Thyroid gland (tissue), 4 donors: ENCODE measurements at regions not wholly inside any gene's neighbourhood (a gene's known extent, or its start where the extent isn't known, plus 50 kb on each side); places are given as distances from the start of the nearest gene placed in this dataset.

Experiments used
- DNase-seq, 2 donors: peaks; one replicate each; pipeline ENCODE4 v3.0.0-alpha.2; 2019
- H3K27ac ChIP-seq, 3 donors: fragments of 200-600 bp; sonication (generic); 1 replicate in 2 of 3; 2 replicates in 1 of 3; pipeline ENCODE4 v1.5.1; 2016 to 2019; ENCODE audit warnings: mild to moderate bottlenecking in 1 of 3, moderate library complexity in 1 of 3
- H3K27me3 ChIP-seq: fragments of 200-600 bp; sonication (generic); one replicate; pipeline ENCODE4 v1.5.1; 2019
- H3K36me3 ChIP-seq, 2 donors: fragments of 200-600 bp; sonication (generic); one replicate each; pipeline ENCODE4 v1.5.1; 2016 to 2019
- H3K4me1 ChIP-seq, 2 donors: fragments of 200-600 bp; sonication (generic); one replicate each; pipeline ENCODE4 v1.5.1; 2017 to 2019
- H3K4me3 ChIP-seq, 3 donors: fragments of 200-600 bp; sonication (generic); replicated peaks in 1 of 3; 1 replicate in 2 of 3; 2 replicates in 1 of 3; pipeline ENCODE4 v1.5.1; 2016; ENCODE audit warnings: mild to moderate bottlenecking in 1 of 3
- H3K9me3 ChIP-seq: fragments of 200-600 bp; sonication (generic); one replicate; pipeline ENCODE4 v1.5.1; 2017
- POLR2A ChIP-seq, 2 donors: fragments of 450-650 bp; IDR thresholded peaks; one replicate each; pipeline ENCODE4 v1.6.1; 2017; ENCODE audit warnings: antibody characterized with exemption in 2 of 2, mild to moderate bottlenecking in 2 of 2, moderate library complexity in 1 of 2
- WGBS, 2 donors: methylation state at CpG; one replicate each; pipeline ENCODE4 v1.1.5; 2017; 5-methylcytosine and 5-hydroxymethylcytosine counted together
- intact Hi-C: fragments of 100-400 bp; cut with DNase I; formaldehyde crosslinking; loops from one replicate; pipeline ENCODE4 v1.15.1; 2023
- TF ChIP-seq, protein P1 (sequence below), 6 experiments: fragments of 200-600 bp in 3 of 6; fragments of 450-650 bp in 3 of 6; sonication (generic) in 3 of 6; IDR thresholded peaks; one replicate each; pipeline ENCODE4 v1.5.1; 2016 to 2019; ENCODE audit warnings: antibody characterized with exemption in 6 of 6, mild to moderate bottlenecking in 2 of 6, inconsistent platforms in 1 of 6, moderate library complexity in 1 of 6

GRCh38 chr17:55654022-55654421, 68.6 kb downstream of the TMEM100 start:
- Histone ChIP-seq H3K4me3 (no peak overlapping the region), H3K9me3 (no peaks in the 10 kb centered on the region), H3K4me1 (no peaks in the 10 kb centered on the region), H3K27me3 (no peaks in the 10 kb centered on the region), H3K36me3 (no peaks in the 10 kb centered on the region), H3K27ac (no peak overlapping the region)
- 84 to 87% methylated on average over 2 of the region's 2 CpGs for WGBS, 2 donors
- DNase-seq: no peak
- intact Hi-C loops: no loop called here
- TF ChIP-seq POLR2A (IDR thresholded peaks at IDR 0.05): no peak
- TF ChIP-seq, protein P1, sequence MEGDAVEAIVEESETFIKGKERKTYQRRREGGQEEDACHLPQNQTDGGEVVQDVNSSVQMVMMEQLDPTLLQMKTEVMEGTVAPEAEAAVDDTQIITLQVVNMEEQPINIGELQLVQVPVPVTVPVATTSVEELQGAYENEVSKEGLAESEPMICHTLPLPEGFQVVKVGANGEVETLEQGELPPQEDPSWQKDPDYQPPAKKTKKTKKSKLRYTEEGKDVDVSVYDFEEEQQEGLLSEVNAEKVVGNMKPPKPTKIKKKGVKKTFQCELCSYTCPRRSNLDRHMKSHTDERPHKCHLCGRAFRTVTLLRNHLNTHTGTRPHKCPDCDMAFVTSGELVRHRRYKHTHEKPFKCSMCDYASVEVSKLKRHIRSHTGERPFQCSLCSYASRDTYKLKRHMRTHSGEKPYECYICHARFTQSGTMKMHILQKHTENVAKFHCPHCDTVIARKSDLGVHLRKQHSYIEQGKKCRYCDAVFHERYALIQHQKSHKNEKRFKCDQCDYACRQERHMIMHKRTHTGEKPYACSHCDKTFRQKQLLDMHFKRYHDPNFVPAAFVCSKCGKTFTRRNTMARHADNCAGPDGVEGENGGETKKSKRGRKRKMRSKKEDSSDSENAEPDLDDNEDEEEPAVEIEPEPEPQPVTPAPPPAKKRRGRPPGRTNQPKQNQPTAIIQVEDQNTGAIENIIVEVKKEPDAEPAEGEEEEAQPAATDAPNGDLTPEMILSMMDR (IDR thresholded peaks at IDR 0.05): no peak

GRCh38 chr17:55652825-55653224, 69.8 kb downstream of the TMEM100 start:
- Histone ChIP-seq H3K4me1 (no peaks in the 10 kb centered on the region), H3K9me3 (no peaks in the 10 kb centered on the region), H3K36me3 (no peaks in the 10 kb centered on the region), H3K27ac (no peak overlapping the region), H3K27me3 (no peaks in the 10 kb centered on the region), H3K4me3 (no peak overlapping the region)
- intact Hi-C loops: no loop called here
- DNase-seq: no peak
- 96% methylated on average over 2 of the region's 2 CpGs for WGBS, 2 donors
- TF ChIP-seq, protein P1 (IDR thresholded peaks at IDR 0.05): no peak
- TF ChIP-seq POLR2A (IDR thresholded peaks at IDR 0.05): no peak

GRCh38 chr17:55652114-55652823, 70.4 kb downstream of the TMEM100 start:
- intact Hi-C loops: no loop called here
- TF ChIP-seq, protein P1 (IDR thresholded peaks at IDR 0.05): no peak
- no peak for TF ChIP-seq POLR2A (IDR thresholded peaks at IDR 0.05)
- 86 to 89% methylated on average over 2 of the region's 2 CpGs for WGBS, 2 donors
- no peak for DNase-seq
- Histone ChIP-seq H3K27ac (no peak overlapping the region), H3K4me1 (no peaks in the 10 kb centered on the region), H3K27me3 (no peaks in the 10 kb centered on the region), H3K36me3 (no peaks in the 10 kb centered on the region), H3K9me3 (no peaks in the 10 kb centered on the region), H3K4me3 (no peak overlapping the region)

DNA sequence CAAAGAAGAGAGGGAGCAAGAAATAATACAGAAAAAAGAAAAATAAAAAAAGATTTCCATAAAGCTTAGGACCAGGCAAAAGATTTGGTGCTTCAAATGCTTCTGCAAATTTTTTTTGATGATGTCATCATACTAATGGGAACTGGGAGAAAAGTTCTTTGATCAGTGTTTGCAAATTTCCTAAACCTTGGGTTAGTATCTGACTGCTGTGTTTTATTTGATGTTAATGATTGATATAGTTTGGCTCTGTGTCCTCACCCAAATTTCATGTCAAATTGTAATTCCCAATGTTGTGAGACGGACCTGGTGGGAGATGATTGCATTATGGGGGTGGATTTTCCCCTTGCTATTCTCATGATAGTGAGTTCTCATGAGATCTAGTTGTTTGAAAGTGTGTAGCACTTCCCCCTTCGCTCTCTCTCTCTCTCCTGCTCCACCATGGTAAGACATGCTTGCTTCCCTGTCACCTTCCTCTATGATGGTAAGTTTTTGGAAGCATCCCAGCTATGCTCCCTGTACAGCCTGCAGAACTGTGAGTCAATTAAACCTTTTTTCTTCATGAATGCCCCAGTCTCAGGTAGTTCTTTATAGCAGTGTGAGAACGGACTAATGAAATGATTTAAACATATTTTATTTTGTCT, 72.6 kb downstream of the TMEM100 start:
- 67 to 75% methylated on average over 3 of the region's 3 CpGs for WGBS, 2 donors
- intact Hi-C loops: no loop called here

GRCh38 chr17:55648086-55648485, 74.6 kb downstream of the TMEM100 start:
- Histone ChIP-seq H3K4me1 (no peaks in the 10 kb centered on the region), H3K27ac (no peak overlapping the region), H3K4me3 (no peak overlapping the region), H3K27me3 (no peaks in the 10 kb centered on the region), H3K9me3 (no peaks in the 10 kb centered on the region), H3K36me3 (no peaks in the 10 kb centered on the region)
- intact Hi-C loops: no loop called here
- TF ChIP-seq, protein P1 (IDR thresholded peaks at IDR 0.05): no peak
- TF ChIP-seq POLR2A (IDR thresholded peaks at IDR 0.05): no peak
- DNase-seq: no peak
- WGBS, 2 donors: 75 to 77% methylated on average over 2 of the region's 2 CpGs

More for the DNA sequence above, 72.6 kb downstream of the TMEM100 start:
- Histone ChIP-seq H3K27ac (no peak overlapping the region), H3K9me3 (no peaks in the 10 kb centered on the region), H3K4me1 (no peaks in the 10 kb centered on the region), H3K27me3 (no peaks in the 10 kb centered on the region), H3K4me3 (no peak overlapping the region), H3K36me3 (no peaks in the 10 kb centered on the region)
- TF ChIP-seq, protein P1 (IDR thresholded peaks at IDR 0.05): no peak
- no peak for TF ChIP-seq POLR2A (IDR thresholded peaks at IDR 0.05)
- no peak for DNase-seq
